Prostate gland (tissue), 2 donors: ENCODE measurements at regions not wholly inside any gene's neighbourhood (a gene's known extent, or its start where the extent isn't known, plus 50 kb on each side); places are given as distances from the start of the nearest gene placed in this dataset.

Source experiments
- DNase-seq: peaks from one replicate; pipeline ENCODE4 v3.0.0-alpha.2; 2019; ENCODE audit warnings: low spot score
- H3K27ac ChIP-seq, 2 donors: fragments of 200-600 bp; sonication (generic); 2 replicates each; pipeline ENCODE4 v1.5.1; 2017 to 2019
- H3K27me3 ChIP-seq: fragments of 200-600 bp; sonication (generic); replicated peaks from 2 replicates; pipeline ENCODE4 v1.5.1; 2019; ENCODE audit not compliant: insufficient read depth
- H3K36me3 ChIP-seq, 2 donors: fragments of 200-600 bp; sonication (generic); 1 replicate in 1 of 2; 2 replicates in 1 of 2; pipeline versions ENCODE4 v1.5.1 to v1.8.1; 2017 to 2019
- H3K4me1 ChIP-seq: fragments of 200-600 bp; sonication (generic); replicated peaks from 2 replicates; pipeline ENCODE4 v1.5.1; 2019
- H3K4me3 ChIP-seq, 2 donors: fragments of 200-600 bp; sonication (generic); 2 replicates each; pipeline ENCODE4 v1.5.1; 2017 to 2019
- H3K9me3 ChIP-seq: fragments of 200-600 bp; sonication (generic); 2 replicates; pipeline ENCODE4 v1.5.1; 2017
- POLR2A ChIP-seq: fragments of 450-650 bp; IDR thresholded peaks from one replicate; pipeline ENCODE4 v1.6.1; 2016; ENCODE audit warnings: antibody characterized with exemption, mild to moderate bottlenecking
- POLR2AphosphoS5 ChIP-seq: sonication (generic); formaldehyde crosslinking; IDR thresholded peaks from one replicate; pipeline ENCODE4 v1.6.1; 2017; ENCODE audit warnings: antibody characterized with exemption
- WGBS: methylation state at CpG from one replicate; pipeline ENCODE4 v1.1.5; 2018; 5-methylcytosine and 5-hydroxymethylcytosine counted together
- intact Hi-C: fragments of 100-400 bp; cut with DNase I; formaldehyde crosslinking; loops from one replicate; pipeline ENCODE4 v1.14.2; 2022
- TF ChIP-seq, protein P1 (sequence below), 4 experiments: fragments of 200-600 bp in 2 of 4; fragments of 450-650 bp in 2 of 4; sonication (generic) in 2 of 4; IDR thresholded peaks; 1 replicate in 3 of 4; 2 replicates in 1 of 4; pipeline ENCODE4 v1.5.1; 2016 to 2019; ENCODE audit warnings: antibody characterized with exemption in 4 of 4, mild to moderate bottlenecking in 2 of 4, moderate library complexity in 2 of 4

- Histone ChIP-seq H3K4me3 (no peak overlapping the region), H3K9me3 (no peaks in the 10 kb centered on the region), H3K27ac (no peak overlapping the region), H3K27me3 (no peaks in the 10 kb centered on the region), H3K4me1 (no peaks in the 10 kb centered on the region), H3K36me3 (no peaks in the 10 kb centered on the region)
- no peak for DNase-seq
- WGBS: 65% methylated on average over 1 of the region's 1 CpG
- intact Hi-C loops: no loop called here
- TF ChIP-seq POLR2AphosphoS5: no peak
- TF ChIP-seq, protein P1, sequence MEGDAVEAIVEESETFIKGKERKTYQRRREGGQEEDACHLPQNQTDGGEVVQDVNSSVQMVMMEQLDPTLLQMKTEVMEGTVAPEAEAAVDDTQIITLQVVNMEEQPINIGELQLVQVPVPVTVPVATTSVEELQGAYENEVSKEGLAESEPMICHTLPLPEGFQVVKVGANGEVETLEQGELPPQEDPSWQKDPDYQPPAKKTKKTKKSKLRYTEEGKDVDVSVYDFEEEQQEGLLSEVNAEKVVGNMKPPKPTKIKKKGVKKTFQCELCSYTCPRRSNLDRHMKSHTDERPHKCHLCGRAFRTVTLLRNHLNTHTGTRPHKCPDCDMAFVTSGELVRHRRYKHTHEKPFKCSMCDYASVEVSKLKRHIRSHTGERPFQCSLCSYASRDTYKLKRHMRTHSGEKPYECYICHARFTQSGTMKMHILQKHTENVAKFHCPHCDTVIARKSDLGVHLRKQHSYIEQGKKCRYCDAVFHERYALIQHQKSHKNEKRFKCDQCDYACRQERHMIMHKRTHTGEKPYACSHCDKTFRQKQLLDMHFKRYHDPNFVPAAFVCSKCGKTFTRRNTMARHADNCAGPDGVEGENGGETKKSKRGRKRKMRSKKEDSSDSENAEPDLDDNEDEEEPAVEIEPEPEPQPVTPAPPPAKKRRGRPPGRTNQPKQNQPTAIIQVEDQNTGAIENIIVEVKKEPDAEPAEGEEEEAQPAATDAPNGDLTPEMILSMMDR (IDR thresholded peaks at IDR 0.05): no peak
- no peak for TF ChIP-seq POLR2A
These were observed 215.2 kb upstream of the THSD7B start for GRCh38 chr2:136550181-136550580.

DNA sequence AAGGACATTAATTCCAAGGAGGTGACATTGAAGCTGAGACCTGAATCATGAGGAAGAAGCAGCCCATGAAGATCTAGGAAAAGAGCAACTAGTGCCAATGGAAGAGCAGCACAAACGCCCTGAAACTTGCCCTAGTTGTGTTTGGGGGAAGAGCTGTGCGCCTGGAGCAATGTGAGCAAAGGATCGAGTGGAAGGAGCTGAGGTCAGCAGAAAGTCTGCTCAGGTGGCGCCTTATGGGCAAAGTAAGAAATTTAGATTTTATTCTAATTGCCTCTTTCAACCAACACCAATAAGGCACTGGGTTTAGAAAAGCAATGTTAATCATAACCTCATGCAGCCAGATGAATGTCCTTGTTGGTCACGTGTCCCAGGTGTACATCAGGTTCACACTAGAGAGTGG is 226.0 kb upstream of the THSD7B start:
- no peak for DNase-seq
- no peaks in the 10 kb centered on the region for H3K27me3 ChIP-seq
- no peaks in the 10 kb centered on the region for H3K4me1 ChIP-seq
- no peak overlapping the region for H3K4me3 ChIP-seq
- H3K27ac ChIP-seq: no peak overlapping the region
- intact Hi-C loops: no loop called here
- H3K9me3 ChIP-seq: no peaks in the 10 kb centered on the region
- no peaks in the 10 kb centered on the region for H3K36me3 ChIP-seq
- 83% methylated on average over 5 of the region's 5 CpGs for WGBS
- no peak for TF ChIP-seq POLR2AphosphoS5
- TF ChIP-seq, protein P1 (IDR thresholded peaks at IDR 0.05): no peak
- no peak for TF ChIP-seq POLR2A

GRCh38 chr2:136538489-136538888 is 226.9 kb upstream of the THSD7B start:
- H3K36me3 ChIP-seq: no peaks in the 10 kb centered on the region
- no peaks in the 10 kb centered on the region for H3K27me3 ChIP-seq
- WGBS: 58% methylated on average over 4 of the region's 4 CpGs
- no peak for DNase-seq
- no peak overlapping the region for H3K4me3 ChIP-seq
- no peaks in the 10 kb centered on the region for H3K9me3 ChIP-seq
- no peak overlapping the region for H3K27ac ChIP-seq
- intact Hi-C loops: no loop called here
- H3K4me1 ChIP-seq: no peaks in the 10 kb centered on the region
- TF ChIP-seq POLR2A (no peak), POLR2AphosphoS5 (no peak)
- TF ChIP-seq, protein P1 (IDR thresholded peaks at IDR 0.05): no peak

GRCh38 chr2:136534811-136535210 is 230.5 kb upstream of the THSD7B start:
- Histone ChIP-seq H3K4me3 (no peak overlapping the region), H3K27me3 (no peaks in the 10 kb centered on the region), H3K27ac (no peak overlapping the region), H3K9me3 (no peaks in the 10 kb centered on the region), H3K4me1 (no peaks in the 10 kb centered on the region), H3K36me3 (no peaks in the 10 kb centered on the region)
- TF ChIP-seq POLR2AphosphoS5: no peak
- TF ChIP-seq, protein P1 (IDR thresholded peaks at IDR 0.05): no peak
- no peak for TF ChIP-seq POLR2A
- intact Hi-C loops: no loop called here
- WGBS: 56% methylated on average over 3 of the region's 3 CpGs
- no peak for DNase-seq

- no peaks in the 10 kb centered on the region for H3K9me3 ChIP-seq
- H3K4me3 ChIP-seq: no peak overlapping the region
- TF ChIP-seq, protein P1 (IDR thresholded peaks at IDR 0.05): no peak
- TF ChIP-seq POLR2AphosphoS5 (no peak), POLR2A (no peak)
- no peak for DNase-seq
- no peak overlapping the region for H3K27ac ChIP-seq
- intact Hi-C loops: no loop called here
- no peaks in the 10 kb centered on the region for H3K4me1 ChIP-seq
- 82% methylated on average over 2 of the region's 2 CpGs for WGBS
- H3K27me3 ChIP-seq: no peaks in the 10 kb centered on the region
- H3K36me3 ChIP-seq: no peaks in the 10 kb centered on the region
These were observed 233.2 kb upstream of the THSD7B start for GRCh38 chr2:136532171-136532570.
